ENCODE measurements at regions not wholly inside any gene's neighbourhood (a gene's known extent, or its start where the extent isn't known, plus 50 kb on each side); places are given as distances from the start of the nearest gene placed in this dataset.
"Not testable (repeated sequence)": the region's sequence is repeated elsewhere in the genome, so short reads cannot be mapped to it uniquely, and the experiment has no call there.

DNA sequence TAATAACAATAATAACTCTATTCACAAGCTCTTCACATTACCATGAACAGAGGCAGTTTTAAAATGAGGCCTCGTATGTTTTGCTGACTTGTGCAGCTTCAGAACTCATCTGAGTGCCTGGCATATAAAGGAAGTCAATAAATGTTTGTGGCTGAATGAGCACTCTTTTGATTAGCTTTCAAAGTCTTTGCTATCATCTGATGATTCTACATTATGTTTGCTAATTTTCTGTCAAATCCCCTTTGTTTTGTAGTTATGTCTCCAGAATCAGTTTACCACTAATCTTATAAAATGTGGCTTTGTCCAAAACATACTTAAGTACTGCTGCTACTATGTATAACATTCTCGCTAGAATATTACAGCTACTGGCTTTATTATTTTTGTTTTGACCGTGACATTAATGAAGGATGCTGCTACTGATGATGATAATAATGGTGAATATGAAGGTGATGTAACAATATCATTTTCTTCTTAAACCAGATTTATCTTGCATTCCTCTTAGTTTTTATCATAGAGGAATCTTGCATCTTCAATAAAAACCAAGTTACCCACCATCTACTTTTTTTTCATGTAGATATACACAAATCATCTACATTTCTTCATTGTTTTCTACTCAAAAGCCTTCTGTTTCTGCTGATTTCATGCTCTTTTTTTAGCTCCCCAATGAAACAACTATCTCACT is 384.5 kb downstream of the NAF1 start:
- peaks cover 5% of the 10 kb centered on the region for H3K4me1 Mint-ChIP-seq
- H3K27me3 Mint-ChIP-seq (ENCODE audit: low read depth, poor library complexity), result no peaks in the 10 kb centered on the region
- H3K27ac Mint-ChIP-seq, result no peak overlapping the region
- no peaks in the 10 kb centered on the region for H3K36me3 Mint-ChIP-seq (ENCODE audit: low read depth)
- TF ChIP-seq, protein P1, sequence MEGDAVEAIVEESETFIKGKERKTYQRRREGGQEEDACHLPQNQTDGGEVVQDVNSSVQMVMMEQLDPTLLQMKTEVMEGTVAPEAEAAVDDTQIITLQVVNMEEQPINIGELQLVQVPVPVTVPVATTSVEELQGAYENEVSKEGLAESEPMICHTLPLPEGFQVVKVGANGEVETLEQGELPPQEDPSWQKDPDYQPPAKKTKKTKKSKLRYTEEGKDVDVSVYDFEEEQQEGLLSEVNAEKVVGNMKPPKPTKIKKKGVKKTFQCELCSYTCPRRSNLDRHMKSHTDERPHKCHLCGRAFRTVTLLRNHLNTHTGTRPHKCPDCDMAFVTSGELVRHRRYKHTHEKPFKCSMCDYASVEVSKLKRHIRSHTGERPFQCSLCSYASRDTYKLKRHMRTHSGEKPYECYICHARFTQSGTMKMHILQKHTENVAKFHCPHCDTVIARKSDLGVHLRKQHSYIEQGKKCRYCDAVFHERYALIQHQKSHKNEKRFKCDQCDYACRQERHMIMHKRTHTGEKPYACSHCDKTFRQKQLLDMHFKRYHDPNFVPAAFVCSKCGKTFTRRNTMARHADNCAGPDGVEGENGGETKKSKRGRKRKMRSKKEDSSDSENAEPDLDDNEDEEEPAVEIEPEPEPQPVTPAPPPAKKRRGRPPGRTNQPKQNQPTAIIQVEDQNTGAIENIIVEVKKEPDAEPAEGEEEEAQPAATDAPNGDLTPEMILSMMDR (IDR thresholded peaks at IDR 0.05), result no peak
- no peak for DNase-seq
- no peaks in the 10 kb centered on the region for H3K9me3 Mint-ChIP-seq
- H3K4me3 Mint-ChIP-seq, result no peak overlapping the region

DNA sequence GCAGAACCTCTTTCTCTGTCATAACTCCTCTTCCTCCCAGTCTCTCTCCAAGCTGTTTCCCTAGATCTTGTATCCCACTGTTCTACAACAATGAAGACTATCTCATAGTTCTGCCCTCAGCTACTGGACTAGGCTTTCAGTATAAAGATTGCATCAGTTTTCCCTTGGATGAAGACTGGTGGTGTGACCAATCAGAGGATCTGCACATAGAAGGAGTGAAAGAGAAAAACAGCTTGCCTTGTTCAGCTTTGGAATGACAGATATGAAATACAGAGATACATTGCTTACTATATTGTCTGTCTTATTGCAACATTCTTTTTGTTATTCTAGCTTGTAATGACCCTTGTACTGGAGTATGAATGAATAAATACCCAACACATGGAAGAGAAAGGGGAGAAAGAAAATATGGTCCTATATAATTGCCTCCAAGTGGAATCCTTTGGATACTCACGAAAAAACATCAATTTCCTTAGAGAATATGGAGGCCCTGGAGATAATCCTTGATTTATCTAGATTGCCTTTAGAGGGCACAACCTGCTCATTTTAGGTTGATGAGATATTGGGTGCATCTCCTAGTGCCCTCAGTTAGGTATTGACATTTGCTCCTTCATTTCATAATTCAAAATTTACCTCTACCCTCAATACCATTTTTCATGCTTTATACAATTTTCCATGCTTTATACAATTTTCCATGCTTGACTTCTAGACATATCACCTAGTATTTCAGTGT is 395.8 kb downstream of the NAF1 start:
- no peak for DNase-seq
- Mint-ChIP-seq H3K4me3 (no peak overlapping the region), H3K27me3 (ENCODE audit: low read depth, poor library complexity) (no peaks in the 10 kb centered on the region), H3K36me3 (ENCODE audit: low read depth) (no peaks in the 10 kb centered on the region), H3K9me3 (no peaks in the 10 kb centered on the region), H3K27ac (no peak overlapping the region), H3K4me1 (no peaks in the 10 kb centered on the region)
- TF ChIP-seq, protein P1 (IDR thresholded peaks at IDR 0.05), result no peak

DNA sequence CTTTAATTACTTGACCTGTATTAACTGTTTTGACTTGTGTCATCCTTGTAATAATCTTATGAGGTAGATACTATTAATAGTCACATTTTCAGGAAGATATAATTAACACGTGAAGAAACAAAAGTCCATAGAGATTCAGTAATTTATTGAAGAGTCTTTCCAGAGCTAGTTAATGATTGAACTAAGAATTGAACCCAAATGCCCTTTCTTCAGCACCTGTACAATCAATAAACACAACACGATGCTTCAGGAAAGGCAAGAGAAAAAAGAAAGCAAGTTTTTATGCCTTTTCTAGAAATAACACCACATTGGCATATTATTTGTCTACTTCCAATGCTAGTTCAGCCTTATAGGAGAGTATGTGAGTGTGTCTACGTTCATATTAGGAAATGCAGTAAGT is 399.6 kb downstream of the NAF1 start:
- Mint-ChIP-seq H3K27ac (no peak overlapping the region), H3K9me3 (no peaks in the 10 kb centered on the region), H3K4me3 (no peak overlapping the region), H3K4me1 (no peaks in the 10 kb centered on the region), H3K36me3 (ENCODE audit: low read depth) (no peaks in the 10 kb centered on the region), H3K27me3 (ENCODE audit: low read depth, poor library complexity) (peaks cover 3% of the 10 kb centered on the region)
- no peak for DNase-seq
- TF ChIP-seq, protein P1 (IDR thresholded peaks at IDR 0.05), result no peak

DNA sequence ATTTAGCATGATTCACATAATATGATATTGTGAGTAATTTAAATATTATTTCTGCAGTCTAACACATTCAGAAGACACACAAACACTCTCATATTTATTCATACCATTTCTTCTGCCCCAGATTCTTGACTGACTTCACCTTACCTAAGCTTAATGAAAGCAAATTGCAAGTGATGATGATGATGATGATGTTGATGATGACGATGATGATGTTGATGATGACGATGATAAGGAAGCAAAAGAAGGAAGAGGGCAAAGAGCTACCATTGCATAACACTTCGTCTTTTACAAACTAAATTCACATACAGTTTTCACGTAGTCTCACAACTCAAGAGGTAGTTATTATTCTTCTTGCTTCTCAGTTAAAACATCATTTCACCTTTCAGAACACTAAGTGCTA is 404.7 kb downstream of the NAF1 start:
- Mint-ChIP-seq H3K27ac (no peak overlapping the region), H3K36me3 (ENCODE audit: low read depth) (no peaks in the 10 kb centered on the region), H3K4me3 (no peak overlapping the region), H3K27me3 (ENCODE audit: low read depth, poor library complexity) (peaks cover 7% of the 10 kb centered on the region), H3K4me1 (no peaks in the 10 kb centered on the region), H3K9me3 (no peaks in the 10 kb centered on the region)
- DNase-seq, result no peak
- TF ChIP-seq, protein P1 (IDR thresholded peaks at IDR 0.05), result no peak

GRCh38 chr4:162740228-162740627 is 426.5 kb downstream of the NAF1 start:
- H3K27me3 Mint-ChIP-seq (ENCODE audit: low read depth, poor library complexity); H3K36me3 Mint-ChIP-seq (ENCODE audit: low read depth); H3K9me3 Mint-ChIP-seq; H3K27ac Mint-ChIP-seq; DNase-seq; H3K4me1 Mint-ChIP-seq; H3K4me3 Mint-ChIP-seq: not testable (repeated sequence)

GRCh38 chr4:162739596-162739995 is 427.1 kb downstream of the NAF1 start:
- H3K4me1 Mint-ChIP-seq; H3K27ac Mint-ChIP-seq; H3K27me3 Mint-ChIP-seq (ENCODE audit: low read depth, poor library complexity); DNase-seq; H3K36me3 Mint-ChIP-seq (ENCODE audit: low read depth); H3K9me3 Mint-ChIP-seq; H3K4me3 Mint-ChIP-seq: not testable (repeated sequence)

- Mint-ChIP-seq H3K4me3 (no peak overlapping the region), H3K36me3 (ENCODE audit: low read depth) (no peaks in the 10 kb centered on the region), H3K4me1 (no peaks in the 10 kb centered on the region), H3K27me3 (ENCODE audit: low read depth, poor library complexity) (no peaks in the 10 kb centered on the region), H3K9me3 (no peaks in the 10 kb centered on the region), H3K27ac (no peak overlapping the region)
- DNase-seq, result no peak
- TF ChIP-seq, protein P1 (IDR thresholded peaks at IDR 0.05), result no peak
These were observed 433.8 kb downstream of the NAF1 start for GRCh38 chr4:162732876-162733275.

Data from nephron progenitor cell (in vitro differentiated cells).